ENCODE measurements at regions not wholly inside any gene's neighbourhood (a gene's known extent, or its start where the extent isn't known, plus 50 kb on each side); places are given as distances from the start of the nearest gene placed in this dataset.

DNA sequence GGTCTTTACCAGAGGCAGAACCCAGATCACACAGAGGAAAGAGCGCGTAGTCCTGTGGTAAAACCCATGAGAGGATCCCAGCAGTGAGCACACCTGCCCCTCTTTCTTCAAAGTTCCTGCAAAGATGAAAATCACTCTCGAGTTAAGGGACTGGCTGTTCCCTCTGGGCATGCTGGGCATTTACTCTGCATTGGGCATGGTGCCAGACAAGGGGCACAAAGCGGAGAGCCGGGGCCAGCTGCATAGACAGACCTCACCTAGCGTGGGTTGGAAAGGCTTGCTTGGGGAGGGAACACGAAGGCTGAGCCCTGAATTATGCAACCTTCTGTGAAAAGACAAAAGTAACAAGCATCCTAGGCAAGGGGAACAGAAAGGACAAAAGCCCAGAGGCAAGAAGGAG lies 120.0 kb upstream of the TCERG1L start:
- WGBS (ENCODE audit: insufficient coverage, insufficient replicate concordance, low lambda C conversion rate, missing lambda C conversion rate) = 38% methylated on average over 7 of the region's 7 CpGs
- ChIA-PET SMC1A (ENCODE audit: uncharacterized antibody, unreplicated experiment) (no interaction called here), RAD21 (ENCODE audit: unreplicated experiment) (no interaction called here), CTCF (no interaction called here), POLR2A (no interaction called here)
- TF ChIP-seq, protein P1, sequence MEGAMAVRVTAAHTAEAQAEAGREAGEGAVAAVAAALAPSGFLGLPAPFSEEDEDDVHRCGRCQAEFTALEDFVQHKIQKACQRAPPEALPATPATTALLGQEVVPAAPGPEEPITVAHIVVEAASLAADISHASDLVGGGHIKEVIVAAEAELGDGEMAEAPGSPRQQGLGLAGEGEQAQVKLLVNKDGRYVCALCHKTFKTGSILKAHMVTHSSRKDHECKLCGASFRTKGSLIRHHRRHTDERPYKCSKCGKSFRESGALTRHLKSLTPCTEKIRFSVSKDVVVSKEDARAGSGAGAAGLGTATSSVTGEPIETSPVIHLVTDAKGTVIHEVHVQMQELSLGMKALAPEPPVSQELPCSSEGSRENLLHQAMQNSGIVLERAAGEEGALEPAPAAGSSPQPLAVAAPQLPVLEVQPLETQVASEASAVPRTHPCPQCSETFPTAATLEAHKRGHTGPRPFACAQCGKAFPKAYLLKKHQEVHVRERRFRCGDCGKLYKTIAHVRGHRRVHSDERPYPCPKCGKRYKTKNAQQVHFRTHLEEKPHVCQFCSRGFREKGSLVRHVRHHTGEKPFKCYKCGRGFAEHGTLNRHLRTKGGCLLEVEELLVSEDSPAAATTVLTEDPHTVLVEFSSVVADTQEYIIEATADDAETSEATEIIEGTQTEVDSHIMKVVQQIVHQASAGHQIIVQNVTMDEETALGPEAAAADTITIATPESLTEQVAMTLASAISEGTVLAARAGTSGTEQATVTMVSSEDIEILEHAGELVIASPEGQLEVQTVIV (IDR thresholded peaks at IDR 0.05; ENCODE audit: borderline replicate concordance, partially characterized antibody) = no peak
- TF ChIP-seq RBBP5 (conservative IDR thresholded peaks at IDR 0.05) (no peak), BMI1 (IDR thresholded peaks at IDR 0.05; ENCODE audit: borderline replicate concordance) (no peak), CBX5 (IDR thresholded peaks at IDR 0.05; ENCODE audit: low read depth) (no peak), MYC (IDR thresholded peaks at IDR 0.05; ENCODE audit: insufficient read depth, insufficient read length, insufficient replicate concordance, low read length, severe bottlenecking) (no peak), POLR2AphosphoS2 (IDR thresholded peaks at IDR 0.05; ENCODE audit: low read depth, low read length) (no peak), TCF12 (IDR thresholded peaks at IDR 0.05; ENCODE audit: low read depth, low read length) (no peak), SMARCA5 (IDR thresholded peaks at IDR 0.05) (no peak), ATF7 (IDR thresholded peaks at IDR 0.05; ENCODE audit: low read depth) (no peak)
- TF ChIP-seq, protein P2, sequence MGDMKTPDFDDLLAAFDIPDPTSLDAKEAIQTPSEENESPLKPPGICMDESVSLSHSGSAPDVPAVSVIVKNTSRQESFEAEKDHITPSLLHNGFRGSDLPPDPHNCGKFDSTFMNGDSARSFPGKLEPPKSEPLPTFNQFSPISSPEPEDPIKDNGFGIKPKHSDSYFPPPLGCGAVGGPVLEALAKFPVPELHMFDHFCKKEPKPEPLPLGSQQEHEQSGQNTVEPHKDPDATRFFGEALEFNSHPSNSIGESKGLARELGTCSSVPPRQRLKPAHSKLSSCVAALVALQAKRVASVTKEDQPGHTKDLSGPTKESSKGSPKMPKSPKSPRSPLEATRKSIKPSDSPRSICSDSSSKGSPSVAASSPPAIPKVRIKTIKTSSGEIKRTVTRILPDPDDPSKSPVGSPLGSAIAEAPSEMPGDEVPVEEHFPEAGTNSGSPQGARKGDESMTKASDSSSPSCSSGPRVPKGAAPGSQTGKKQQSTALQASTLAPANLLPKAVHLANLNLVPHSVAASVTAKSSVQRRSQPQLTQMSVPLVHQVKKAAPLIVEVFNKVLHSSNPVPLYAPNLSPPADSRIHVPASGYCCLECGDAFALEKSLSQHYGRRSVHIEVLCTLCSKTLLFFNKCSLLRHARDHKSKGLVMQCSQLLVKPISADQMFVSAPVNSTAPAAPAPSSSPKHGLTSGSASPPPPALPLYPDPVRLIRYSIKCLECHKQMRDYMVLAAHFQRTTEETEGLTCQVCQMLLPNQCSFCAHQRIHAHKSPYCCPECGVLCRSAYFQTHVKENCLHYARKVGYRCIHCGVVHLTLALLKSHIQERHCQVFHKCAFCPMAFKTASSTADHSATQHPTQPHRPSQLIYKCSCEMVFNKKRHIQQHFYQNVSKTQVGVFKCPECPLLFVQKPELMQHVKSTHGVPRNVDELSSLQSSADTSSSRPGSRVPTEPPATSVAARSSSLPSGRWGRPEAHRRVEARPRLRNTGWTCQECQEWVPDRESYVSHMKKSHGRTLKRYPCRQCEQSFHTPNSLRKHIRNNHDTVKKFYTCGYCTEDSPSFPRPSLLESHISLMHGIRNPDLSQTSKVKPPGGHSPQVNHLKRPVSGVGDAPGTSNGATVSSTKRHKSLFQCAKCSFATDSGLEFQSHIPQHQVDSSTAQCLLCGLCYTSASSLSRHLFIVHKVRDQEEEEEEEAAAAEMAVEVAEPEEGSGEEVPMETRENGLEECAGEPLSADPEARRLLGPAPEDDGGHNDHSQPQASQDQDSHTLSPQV (IDR thresholded peaks at IDR 0.05) = no peak
- TF ChIP-seq, protein P3, sequence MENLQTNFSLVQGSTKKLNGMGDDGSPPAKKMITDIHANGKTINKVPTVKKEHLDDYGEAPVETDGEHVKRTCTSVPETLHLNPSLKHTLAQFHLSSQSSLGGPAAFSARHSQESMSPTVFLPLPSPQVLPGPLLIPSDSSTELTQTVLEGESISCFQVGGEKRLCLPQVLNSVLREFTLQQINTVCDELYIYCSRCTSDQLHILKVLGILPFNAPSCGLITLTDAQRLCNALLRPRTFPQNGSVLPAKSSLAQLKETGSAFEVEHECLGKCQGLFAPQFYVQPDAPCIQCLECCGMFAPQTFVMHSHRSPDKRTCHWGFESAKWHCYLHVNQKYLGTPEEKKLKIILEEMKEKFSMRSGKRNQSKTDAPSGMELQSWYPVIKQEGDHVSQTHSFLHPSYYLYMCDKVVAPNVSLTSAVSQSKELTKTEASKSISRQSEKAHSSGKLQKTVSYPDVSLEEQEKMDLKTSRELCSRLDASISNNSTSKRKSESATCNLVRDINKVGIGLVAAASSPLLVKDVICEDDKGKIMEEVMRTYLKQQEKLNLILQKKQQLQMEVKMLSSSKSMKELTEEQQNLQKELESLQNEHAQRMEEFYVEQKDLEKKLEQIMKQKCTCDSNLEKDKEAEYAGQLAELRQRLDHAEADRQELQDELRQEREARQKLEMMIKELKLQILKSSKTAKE (IDR thresholded peaks at IDR 0.05; ENCODE audit: low read depth, poor library complexity, severe bottlenecking) = no peak
- TF ChIP-seq, protein P4, sequence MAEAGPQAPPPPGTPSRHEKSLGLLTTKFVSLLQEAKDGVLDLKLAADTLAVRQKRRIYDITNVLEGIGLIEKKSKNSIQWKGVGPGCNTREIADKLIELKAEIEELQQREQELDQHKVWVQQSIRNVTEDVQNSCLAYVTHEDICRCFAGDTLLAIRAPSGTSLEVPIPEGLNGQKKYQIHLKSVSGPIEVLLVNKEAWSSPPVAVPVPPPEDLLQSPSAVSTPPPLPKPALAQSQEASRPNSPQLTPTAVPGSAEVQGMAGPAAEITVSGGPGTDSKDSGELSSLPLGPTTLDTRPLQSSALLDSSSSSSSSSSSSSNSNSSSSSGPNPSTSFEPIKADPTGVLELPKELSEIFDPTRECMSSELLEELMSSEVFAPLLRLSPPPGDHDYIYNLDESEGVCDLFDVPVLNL (IDR thresholded peaks at IDR 0.05; ENCODE audit: low read depth, low read length) = no peak
- H4K20me1 ChIP-seq (ENCODE audit: control insufficient read depth, insufficient read depth) = no peaks in the 10 kb centered on the region
- BruUV-seq (replicated peaks) = no TSS peak
- no peak overlapping the region for H3K9ac ChIP-seq (ENCODE audit: control insufficient read depth, insufficient read depth, low read length)
- no peak for ATAC-seq
- no peaks in the 10 kb centered on the region for H3K4me1 ChIP-seq (ENCODE audit: control insufficient read depth, insufficient read depth, low read length)
- no peak for FAIRE-seq
- H3K27me3 ChIP-seq (replicated peaks in 1 of 2; ENCODE audit: control insufficient read depth in 2 of 2, insufficient read depth in 2 of 2, low read length in 1 of 2) = no peaks in the 10 kb centered on the region
- H3K36me3 ChIP-seq (ENCODE audit: control insufficient read depth in 2 of 2, insufficient read depth in 2 of 2, low read length in 1 of 2) = no peaks in the 10 kb centered on the region
- in situ Hi-C loops (cut with MboI) (no loop called here), intact Hi-C loops (cut with micrococcal nuclease; ENCODE audit: unreplicated experiment) (no loop called here)
- H3K79me2 ChIP-seq (ENCODE audit: control insufficient read depth, insufficient read depth, low read length) = no peaks in the 10 kb centered on the region
- H3K4me2 ChIP-seq (ENCODE audit: control insufficient read depth, insufficient read depth) = no peak overlapping the region
- H2AFZ ChIP-seq (ENCODE audit: control insufficient read depth, low read depth, low read length) = no peak overlapping the region
- H3K9me3 ChIP-seq (replicated peaks; ENCODE audit: control insufficient read depth, insufficient read depth, low read length) = no peaks in the 10 kb centered on the region
- H3K4me3 ChIP-seq = no peak overlapping the region
- no peak overlapping the region for H3K27ac ChIP-seq (ENCODE audit: control insufficient read depth, insufficient read depth)
- no peak for DNase-seq (ENCODE audit: low read depth, low spot score)
